Sigmoid colon (tissue), 6 donors: ENCODE measurements at regions not wholly inside any gene's neighbourhood (a gene's known extent, or its start where the extent isn't known, plus 50 kb on each side); places are given as distances from the start of the nearest gene placed in this dataset.

Experiments used
- DNase-seq: peaks from one replicate; pipeline ENCODE4 v3.0.0-alpha.2; 2019
- H3K27ac ChIP-seq, 4 donors: fragments of 200-600 bp; sonication (generic); one replicate each; pipeline ENCODE4 v1.5.1; 2016 to 2019; ENCODE audit warnings: mild to moderate bottlenecking in 1 of 4
- H3K27me3 ChIP-seq, 3 donors: fragments of 200-600 bp; sonication (generic); one replicate each; pipeline ENCODE4 v1.5.1; 2019; ENCODE audit warnings: mild to moderate bottlenecking in 1 of 3
- H3K36me3 ChIP-seq, 4 donors: fragments of 200-600 bp; sonication (generic); one replicate each; pipeline ENCODE4 v1.5.1; 2016 to 2019
- H3K4me1 ChIP-seq, 4 donors: fragments of 200-600 bp; sonication (generic); one replicate each; pipeline ENCODE4 v1.5.1; 2017 to 2019
- H3K4me3 ChIP-seq, 4 donors: fragments of 200-600 bp; sonication (generic); one replicate each; pipeline ENCODE4 v1.5.1; 2017 to 2019; ENCODE audit warnings: mild to moderate bottlenecking in 2 of 4, moderate library complexity in 1 of 4
- H3K9me3 ChIP-seq, 4 donors: fragments of 200-600 bp in 3 of 4; sonication (generic) in 3 of 4; one replicate each; pipeline versions ENCODE4 v1.5.1 to v1.6.1; 2013 to 2019
- EP300 ChIP-seq, 4 donors: sonication (generic); formaldehyde crosslinking; IDR thresholded peaks; one replicate each; pipeline ENCODE4 v1.6.1; 2017; ENCODE audit warnings: antibody characterized with exemption in 4 of 4
- POLR2A ChIP-seq, 2 donors: fragments of 450-650 bp; IDR thresholded peaks; one replicate each; pipeline ENCODE4 v1.6.1; 2016; ENCODE audit warnings: antibody characterized with exemption in 2 of 2, mild to moderate bottlenecking in 2 of 2, moderate library complexity in 2 of 2
- POLR2AphosphoS5 ChIP-seq, 4 donors: sonication (generic); formaldehyde crosslinking; IDR thresholded peaks; one replicate each; pipeline ENCODE4 v1.6.1; 2017; ENCODE audit warnings: antibody characterized with exemption in 4 of 4
- WGBS, 2 donors: extraction: QIAGEN DNeasy Blood & Tissue Kit; methylation state at CpG; one replicate each; pipeline ENCODE4 v1.1.7; 2013; 5-methylcytosine and 5-hydroxymethylcytosine counted together
- intact Hi-C: fragments of 100-400 bp; cut with DNase I; formaldehyde crosslinking; loops from one replicate; pipeline ENCODE4 v1.15.1; 2023
- TF ChIP-seq, protein P1 (sequence below), 4 experiments: fragments of 450-650 bp in 3 of 4; fragments of 200-600 bp in 1 of 4; IDR thresholded peaks; one replicate each; pipeline ENCODE4 v1.5.1; 2016 to 2019; ENCODE audit warnings: antibody characterized with exemption in 4 of 4, mild to moderate bottlenecking in 3 of 4, moderate library complexity in 2 of 4
- donor health status: healthy with polysubstance abuse.
- donor health status: healthy.

DNA sequence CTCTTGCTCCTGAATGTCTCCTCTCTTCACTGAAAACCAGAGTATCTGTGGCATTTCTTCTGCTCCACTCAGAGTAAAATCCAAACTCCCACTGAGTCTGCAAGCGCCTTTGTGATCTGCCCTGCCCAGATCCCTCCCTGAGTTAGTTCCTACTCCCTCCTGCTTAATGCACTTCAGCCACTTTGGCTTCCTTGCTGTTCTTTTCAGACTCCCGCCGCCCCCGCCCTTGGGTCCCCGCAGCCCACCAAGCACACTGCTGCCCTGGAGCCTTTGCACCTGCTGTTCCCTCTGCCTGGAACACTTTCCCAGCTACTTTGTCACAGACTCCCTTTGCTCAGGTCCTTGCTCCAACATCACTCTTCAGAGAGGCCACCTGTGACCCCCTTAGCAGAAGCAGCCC, 127.2 kb upstream of the SLC25A48 start:
- TF ChIP-seq, protein P1, sequence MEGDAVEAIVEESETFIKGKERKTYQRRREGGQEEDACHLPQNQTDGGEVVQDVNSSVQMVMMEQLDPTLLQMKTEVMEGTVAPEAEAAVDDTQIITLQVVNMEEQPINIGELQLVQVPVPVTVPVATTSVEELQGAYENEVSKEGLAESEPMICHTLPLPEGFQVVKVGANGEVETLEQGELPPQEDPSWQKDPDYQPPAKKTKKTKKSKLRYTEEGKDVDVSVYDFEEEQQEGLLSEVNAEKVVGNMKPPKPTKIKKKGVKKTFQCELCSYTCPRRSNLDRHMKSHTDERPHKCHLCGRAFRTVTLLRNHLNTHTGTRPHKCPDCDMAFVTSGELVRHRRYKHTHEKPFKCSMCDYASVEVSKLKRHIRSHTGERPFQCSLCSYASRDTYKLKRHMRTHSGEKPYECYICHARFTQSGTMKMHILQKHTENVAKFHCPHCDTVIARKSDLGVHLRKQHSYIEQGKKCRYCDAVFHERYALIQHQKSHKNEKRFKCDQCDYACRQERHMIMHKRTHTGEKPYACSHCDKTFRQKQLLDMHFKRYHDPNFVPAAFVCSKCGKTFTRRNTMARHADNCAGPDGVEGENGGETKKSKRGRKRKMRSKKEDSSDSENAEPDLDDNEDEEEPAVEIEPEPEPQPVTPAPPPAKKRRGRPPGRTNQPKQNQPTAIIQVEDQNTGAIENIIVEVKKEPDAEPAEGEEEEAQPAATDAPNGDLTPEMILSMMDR (IDR thresholded peaks at IDR 0.05): no peak
- TF ChIP-seq POLR2AphosphoS5 (IDR thresholded peaks at IDR 0.05): no peak
- TF ChIP-seq POLR2A (IDR thresholded peaks at IDR 0.05): no peak
- TF ChIP-seq EP300 (IDR thresholded peaks at IDR 0.05): no peak
- 94 to 97% methylated on average over 5 of the region's 5 CpGs for WGBS, 2 donors
- Histone ChIP-seq H3K9me3 (no peaks in the 10 kb centered on the region), H3K4me1 (peaks cover 0 to 7% (median 0%) of the 10 kb centered on the region in 4 donors), H3K4me3 (no peak overlapping the region), H3K27me3 (no peaks in the 10 kb centered on the region), H3K27ac (no peak overlapping the region), H3K36me3 (no peaks in the 10 kb centered on the region)
- intact Hi-C loops: no loop called here
- no peak for DNase-seq

DNA sequence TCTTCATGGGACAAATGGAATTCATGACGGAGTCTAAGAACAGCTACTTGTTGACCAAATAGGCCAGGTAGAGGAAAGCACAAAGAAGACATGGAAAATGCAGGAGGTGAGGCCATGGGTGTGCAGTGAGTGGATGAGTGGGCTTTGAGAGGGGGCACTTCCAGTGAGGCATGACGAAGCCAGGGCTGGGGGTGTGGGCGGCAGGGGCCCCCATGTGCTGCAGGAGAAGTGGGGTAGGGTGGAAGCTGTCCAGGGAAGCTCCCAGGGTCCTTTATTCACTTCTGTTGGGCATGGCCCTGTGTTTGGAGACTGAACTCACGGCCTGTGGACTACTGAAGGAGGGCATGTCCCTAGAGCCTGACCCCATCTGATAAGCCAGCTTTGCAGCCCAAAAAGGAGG, 127.6 kb upstream of the SLC25A48 start:
- intact Hi-C loops: no loop called here
- no peaks in the 10 kb centered on the region for H3K36me3 ChIP-seq
- H3K27me3 ChIP-seq: no peaks in the 10 kb centered on the region
- no peak overlapping the region for H3K27ac ChIP-seq
- H3K4me3 ChIP-seq: no peak overlapping the region
- peaks cover 0 to 7% (median 0%) of the 10 kb centered on the region in 4 donors for H3K4me1 ChIP-seq
- WGBS, 2 donors: 93 to 94% methylated on average over 4 of the region's 4 CpGs
- no peak for DNase-seq
- H3K9me3 ChIP-seq: no peaks in the 10 kb centered on the region
- TF ChIP-seq, protein P1 (IDR thresholded peaks at IDR 0.05): no peak
- TF ChIP-seq POLR2AphosphoS5 (IDR thresholded peaks at IDR 0.05): no peak
- TF ChIP-seq EP300 (IDR thresholded peaks at IDR 0.05): no peak
- TF ChIP-seq POLR2A (IDR thresholded peaks at IDR 0.05): no peak

DNA sequence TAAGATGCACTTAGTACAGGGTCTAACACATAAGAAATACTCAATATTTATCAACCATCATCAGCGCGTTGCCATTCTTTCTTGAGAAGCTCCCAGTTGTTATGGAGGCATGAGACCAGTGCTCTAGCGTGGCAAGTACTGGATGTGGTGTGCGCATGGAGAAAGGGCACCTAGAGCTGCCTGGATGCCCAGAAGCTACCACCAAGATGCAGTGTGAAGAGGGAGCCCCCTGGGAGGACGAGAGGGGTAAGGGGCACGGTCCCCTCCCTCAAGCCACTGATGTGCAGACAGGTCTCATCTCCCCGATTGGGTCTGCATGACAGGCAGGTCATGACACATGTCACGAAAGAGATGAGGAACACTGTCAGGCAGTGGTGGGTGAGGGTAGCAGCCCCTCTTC, 127.7 kb upstream of the CXCL14 start:
- intact Hi-C loops: no loop called here
- Histone ChIP-seq H3K27ac (no peak overlapping the region), H3K9me3 (no peaks in the 10 kb centered on the region), H3K36me3 (no peaks in the 10 kb centered on the region), H3K27me3 (no peaks in the 10 kb centered on the region), H3K4me3 (no peak overlapping the region), H3K4me1 (peaks cover 0 to 7% (median 0%) of the 10 kb centered on the region in 4 donors)
- WGBS, 2 donors: 94 to 96% methylated on average over 8 of the region's 8 CpGs
- no peak for DNase-seq
- TF ChIP-seq, protein P1 (IDR thresholded peaks at IDR 0.05): no peak
- TF ChIP-seq EP300 (IDR thresholded peaks at IDR 0.05) (no peak), POLR2A (IDR thresholded peaks at IDR 0.05) (no peak), POLR2AphosphoS5 (IDR thresholded peaks at IDR 0.05) (no peak)

DNA sequence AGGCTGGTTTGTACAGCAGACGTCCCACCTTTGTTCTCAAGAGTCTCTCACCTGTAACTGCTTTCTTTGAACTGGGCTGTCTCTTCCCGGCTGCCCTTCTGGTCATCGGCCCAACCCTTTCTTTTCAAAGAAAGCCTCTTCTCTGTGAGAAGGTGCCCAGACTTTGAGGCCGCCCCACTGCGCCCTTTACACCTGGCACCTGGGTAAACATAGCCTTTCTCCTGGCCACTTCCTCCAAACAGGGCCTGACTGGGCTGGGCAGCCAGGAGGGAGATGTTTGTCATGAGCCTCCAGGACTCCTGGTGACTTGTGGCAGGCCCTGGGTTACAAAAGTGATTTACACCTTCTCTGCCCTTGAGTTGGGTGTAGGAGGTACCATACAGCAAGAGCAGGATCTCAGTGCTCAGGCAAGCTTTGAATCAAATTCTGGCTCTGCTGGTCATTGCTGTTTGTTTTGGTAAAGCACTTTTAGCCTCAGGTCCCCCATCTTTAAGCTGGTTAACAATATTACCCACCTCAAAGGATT, 127.2 kb upstream of the CXCL14 start:
- Histone ChIP-seq H3K27ac (no peak overlapping the region), H3K4me1 (peaks cover 0 to 7% (median 0%) of the 10 kb centered on the region in 4 donors), H3K36me3 (no peaks in the 10 kb centered on the region), H3K27me3 (no peaks in the 10 kb centered on the region), H3K9me3 (no peaks in the 10 kb centered on the region), H3K4me3 (no peak overlapping the region)
- TF ChIP-seq POLR2A (IDR thresholded peaks at IDR 0.05) (no peak), POLR2AphosphoS5 (IDR thresholded peaks at IDR 0.05) (no peak), EP300 (IDR thresholded peaks at IDR 0.05) (no peak)
- TF ChIP-seq, protein P1 (IDR thresholded peaks at IDR 0.05): no peak
- intact Hi-C loops: no loop called here
- 22 to 66% methylated on average over 5 of the region's 5 CpGs for WGBS, 2 donors
- DNase-seq: no peak

DNA sequence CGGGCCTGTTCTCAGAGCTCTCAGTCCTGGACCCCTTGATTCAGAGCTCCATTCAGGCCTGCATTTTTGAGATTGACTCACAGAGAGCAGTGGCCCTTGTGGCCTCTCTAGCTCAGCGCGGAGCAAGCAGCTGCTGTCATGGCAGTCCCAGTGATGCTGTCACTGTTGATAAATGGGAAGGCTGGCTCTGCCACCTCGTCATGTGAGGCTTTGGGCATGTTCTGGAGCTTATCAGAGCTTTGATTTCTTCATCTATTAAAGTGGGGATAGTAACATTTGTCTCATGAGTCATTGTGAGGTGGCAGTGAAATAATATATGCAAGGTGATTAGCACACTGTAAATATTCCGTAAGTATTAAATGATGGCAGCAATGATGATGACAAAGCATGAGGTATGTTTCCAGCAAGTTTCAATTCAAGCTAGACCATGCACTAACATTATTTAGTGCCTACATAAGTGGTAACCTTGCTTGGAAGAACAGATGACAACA, 126.4 kb upstream of the CXCL14 start:
- WGBS, 2 donors: 52 to 63% methylated on average over 5 of the region's 5 CpGs
- Histone ChIP-seq H3K4me3 (no peak overlapping the region), H3K9me3 (no peaks in the 10 kb centered on the region), H3K27ac (no peak overlapping the region), H3K27me3 (no peaks in the 10 kb centered on the region), H3K4me1 (peaks cover 0 to 4% (median 0%) of the 10 kb centered on the region in 4 donors), H3K36me3 (no peaks in the 10 kb centered on the region)
- intact Hi-C loops: no loop called here
- DNase-seq: no peak
- no peak for TF ChIP-seq EP300 (IDR thresholded peaks at IDR 0.05)
- TF ChIP-seq, protein P1 (IDR thresholded peaks at IDR 0.05): no peak
- TF ChIP-seq POLR2AphosphoS5 (IDR thresholded peaks at IDR 0.05): no peak
- no peak for TF ChIP-seq POLR2A (IDR thresholded peaks at IDR 0.05)
